Daoy (cell line): ENCODE measurements at regions not wholly inside any gene's neighbourhood (a gene's known extent, or its start where the extent isn't known, plus 50 kb on each side); places are given as distances from the start of the nearest gene placed in this dataset.

Source experiments
- DNase-seq: peaks from one replicate; pipeline ENCODE4 v3.0.0-alpha.2; 2015; ENCODE audit warnings: low read depth

GRCh38 chr6:98454809-98455322 is 379.5 kb upstream of the POU3F2 start:
- DNase-seq, result no peak

GRCh38 chr6:98458708-98459107 is 375.7 kb upstream of the POU3F2 start:
- DNase-seq, result no peak

- DNase-seq, result no peak
Measured at GRCh38 chr6:98463038-98464000, 371.1 kb upstream of the POU3F2 start.

GRCh38 chr6:98467091-98467490 is 367.3 kb upstream of the POU3F2 start:
- DNase-seq, result no peak

GRCh38 chr6:98467902-98468301 is 366.5 kb upstream of the POU3F2 start:
- DNase-seq, result no peak

- DNase-seq, result peak; percentile 30
Measured at GRCh38 chr6:98469141-98469540, 365.2 kb upstream of the POU3F2 start.

GRCh38 chr6:98470821-98471220 is 363.6 kb upstream of the POU3F2 start:
- DNase-seq, result no peak

- DNase-seq, result no peak
Measured at GRCh38 chr6:98471444-98471843, 362.9 kb upstream of the POU3F2 start.

- no peak for DNase-seq
Measured at GRCh38 chr6:98477231-98477630, 357.1 kb upstream of the POU3F2 start.

- DNase-seq, result no peak
Measured at GRCh38 chr6:98484696-98485095, 349.7 kb upstream of the POU3F2 start.

GRCh38 chr6:98485593-98485992 is 348.8 kb upstream of the POU3F2 start:
- DNase-seq, result no peak

- DNase-seq, result no peak
Measured at GRCh38 chr6:98486057-98486456, 348.3 kb upstream of the POU3F2 start.

GRCh38 chr6:98487612-98488011 is 346.8 kb upstream of the POU3F2 start:
- DNase-seq, result no peak

- no peak for DNase-seq
Measured at GRCh38 chr6:98498144-98498775, 336.1 kb upstream of the POU3F2 start.

GRCh38 chr6:98498866-98499265 is 335.5 kb upstream of the POU3F2 start:
- peak; percentile 10 for DNase-seq

- DNase-seq, result no peak
Measured at GRCh38 chr6:98514073-98514720, 320.2 kb upstream of the POU3F2 start.

- no peak for DNase-seq
Measured at GRCh38 chr6:98514796-98515195, 319.6 kb upstream of the POU3F2 start.

- DNase-seq, result no peak
Measured at GRCh38 chr6:98516206-98516605, 318.2 kb upstream of the POU3F2 start.

- DNase-seq, result no peak
Measured at GRCh38 chr6:98516866-98517265, 317.5 kb upstream of the POU3F2 start.

GRCh38 chr6:98525860-98526259 is 308.5 kb upstream of the POU3F2 start:
- DNase-seq, result no peak

GRCh38 chr6:98526465-98526864 is 307.9 kb upstream of the POU3F2 start:
- no peak for DNase-seq

- DNase-seq, result no peak
Measured at GRCh38 chr6:98529364-98529763, 305.0 kb upstream of the POU3F2 start.
